H9 (cell line): ENCODE measurements at regions not wholly inside any gene's neighbourhood (a gene's known extent, or its start where the extent isn't known, plus 50 kb on each side); places are given as distances from the start of the nearest gene placed in this dataset.

ENCODE experiments used
- DNase-seq: peaks from one replicate; pipeline ENCODE4 v3.0.0-alpha.2; 2017
- H2AFZ ChIP-seq: one replicate; pipeline ENCODE4 v1.6.1; 2013; ENCODE audit warnings: mild to moderate bottlenecking, low read length, control low read depth, moderate library complexity
- H2AK5ac ChIP-seq: 2 replicates; pipeline ENCODE4 v1.6.1; 2013; ENCODE audit warnings: low read length, control low read depth, mixed read lengths; ENCODE audit not compliant: insufficient read length
- H2BK120ac ChIP-seq: one replicate; pipeline ENCODE4 v1.6.1; 2013; ENCODE audit warnings: low read depth, mild to moderate bottlenecking, low read length, control low read depth, inconsistent platforms; ENCODE audit not compliant: poor library complexity, severe bottlenecking
- H2BK12ac ChIP-seq: 2 replicates; pipeline ENCODE4 v1.6.1; 2013; ENCODE audit warnings: low read length, control low read depth, mixed read lengths, low read depth; ENCODE audit not compliant: insufficient read length
- H2BK15ac ChIP-seq: 2 replicates; pipeline ENCODE4 v1.6.1; 2013; ENCODE audit warnings: low read depth, low read length, control low read depth
- H2BK20ac ChIP-seq: one replicate; pipeline ENCODE4 v1.6.1; 2013; ENCODE audit warnings: low read depth, mild to moderate bottlenecking, low read length, control low read depth, inconsistent platforms; ENCODE audit not compliant: poor library complexity, severe bottlenecking
- H2BK5ac ChIP-seq: 2 replicates; pipeline ENCODE4 v1.6.1; 2013; ENCODE audit warnings: low read length, control low read depth, mixed read lengths; ENCODE audit not compliant: insufficient read length
- H3K14ac ChIP-seq: 2 replicates; pipeline ENCODE4 v1.6.1; 2013; ENCODE audit warnings: low read length, control low read depth; ENCODE audit not compliant: insufficient read depth
- H3K18ac ChIP-seq: 2 replicates; pipeline ENCODE4 v1.6.1; 2013; ENCODE audit warnings: low read depth, mild to moderate bottlenecking, mixed read lengths, low read length, control low read depth; ENCODE audit not compliant: insufficient read length
- H3K23ac ChIP-seq: 2 replicates; pipeline ENCODE4 v1.6.1; 2013; ENCODE audit warnings: low read length, control low read depth, mixed read lengths, low read depth; ENCODE audit not compliant: insufficient read length
- H3K23me2 ChIP-seq: 2 replicates; pipeline ENCODE4 v1.6.1; 2013; ENCODE audit warnings: low read depth, mild to moderate bottlenecking, mixed read lengths, low read length, control low read depth; ENCODE audit not compliant: insufficient read length, poor library complexity, severe bottlenecking
- H3K27ac ChIP-seq: 2 replicates; pipeline ENCODE4 v1.5.1; 2013; ENCODE audit warnings: low read length, control low read depth, mixed read lengths, low read depth; ENCODE audit not compliant: insufficient read length
- H3K27me3 ChIP-seq: 2 replicates; pipeline ENCODE4 v1.6.1; 2013; ENCODE audit warnings: low read length, control low read depth, inconsistent platforms; ENCODE audit not compliant: insufficient read depth
- H3K4ac ChIP-seq: 2 replicates; pipeline ENCODE4 v1.6.1; 2013; ENCODE audit warnings: low read depth, mild to moderate bottlenecking, control low read depth, inconsistent platforms, low read length, moderate library complexity
- H3K4me1 ChIP-seq: 2 replicates; pipeline ENCODE4 v1.6.1; 2013; ENCODE audit warnings: low read length, control low read depth, inconsistent platforms; ENCODE audit not compliant: insufficient read depth
- H3K4me2 ChIP-seq: 2 replicates; pipeline ENCODE4 v1.6.1; 2013; ENCODE audit warnings: low read length, control low read depth, mixed read lengths; ENCODE audit not compliant: insufficient read length, insufficient read depth
- H3K56ac ChIP-seq: 2 replicates; pipeline ENCODE4 v1.6.1; 2013; ENCODE audit warnings: low read depth, mild to moderate bottlenecking, mixed read lengths, low read length, control low read depth; ENCODE audit not compliant: insufficient read length
- H3K79me1 ChIP-seq: 2 replicates; pipeline ENCODE4 v1.6.1; 2013; ENCODE audit warnings: low read depth, mild to moderate bottlenecking, moderate library complexity, low read length, control low read depth, inconsistent platforms; ENCODE audit not compliant: insufficient read depth, poor library complexity, severe bottlenecking
- H3K79me2 ChIP-seq: 2 replicates; pipeline ENCODE4 v1.6.1; 2013; ENCODE audit warnings: low read length, control low read depth, inconsistent platforms; ENCODE audit not compliant: insufficient read depth
- H3K9ac ChIP-seq: 2 replicates; pipeline ENCODE4 v1.6.1; 2013; ENCODE audit warnings: low read length, control low read depth, mixed read lengths; ENCODE audit not compliant: insufficient read length; ENCODE audit errors: extremely low read depth
- H3K9me3 ChIP-seq: one replicate; pipeline ENCODE4 v1.6.1; 2013; ENCODE audit warnings: low read depth, low read length, inconsistent platforms; ENCODE audit not compliant: control insufficient read depth
- H3T11ph ChIP-seq: one replicate; pipeline ENCODE4 v1.6.1; 2013; ENCODE audit warnings: mild to moderate bottlenecking, low read length, control low read depth, inconsistent platforms
- H4K20me1 ChIP-seq: one replicate; pipeline ENCODE4 v1.6.1; 2013; ENCODE audit not compliant: control insufficient read depth, insufficient read length, insufficient read depth
- H4K5ac ChIP-seq: 2 replicates; pipeline ENCODE4 v1.6.1; 2013; ENCODE audit warnings: low read depth, mild to moderate bottlenecking, mixed read lengths, low read length, control low read depth; ENCODE audit not compliant: insufficient read length
- H4K8ac ChIP-seq: replicated peaks from 2 replicates; pipeline ENCODE4 v1.6.1; 2013; ENCODE audit warnings: low read length, control low read depth, mixed read lengths, low read depth; ENCODE audit not compliant: insufficient read length
- H4K91ac ChIP-seq: 2 replicates; pipeline ENCODE4 v1.6.1; 2013; ENCODE audit warnings: low read depth, mild to moderate bottlenecking, moderate library complexity, mixed read lengths, low read length, control low read depth; ENCODE audit not compliant: insufficient read length
- H3K27ac Mint-ChIP-seq, 3 experiments: 2 replicates in 2 of 3; 3 replicates in 1 of 3; pipeline ENCODE4 v1.8.0; 2020 to 2021; ENCODE audit warnings: mixed read lengths in 3 of 3, mild to moderate bottlenecking in 1 of 3, moderate library complexity in 1 of 3
- H3K27me3 Mint-ChIP-seq: 2 replicates; pipeline ENCODE4 v1.8.0; 2021; ENCODE audit warnings: low read depth, mild to moderate bottlenecking, moderate library complexity, mixed read lengths
- H3K36me3 Mint-ChIP-seq, 3 experiments: 2 replicates in 2 of 3; 3 replicates in 1 of 3; pipeline ENCODE4 v1.8.0; 2020 to 2021; ENCODE audit warnings: low read depth in 3 of 3, mixed read lengths in 3 of 3; ENCODE audit not compliant: insufficient read depth in 1 of 3
- H3K4me1 Mint-ChIP-seq, 2 experiments: 2 replicates each; pipeline ENCODE4 v1.8.0; 2020; ENCODE audit warnings: mixed read lengths in 2 of 2
- H3K4me3 Mint-ChIP-seq, 2 experiments: 2 replicates in 1 of 2; 3 replicates in 1 of 2; pipeline ENCODE4 v1.8.0; 2020 to 2021; ENCODE audit warnings: mild to moderate bottlenecking in 2 of 2, mixed read lengths in 2 of 2, moderate library complexity in 1 of 2
- H3K9me3 Mint-ChIP-seq, 2 experiments: 2 replicates in 1 of 2; 3 replicates in 1 of 2; pipeline ENCODE4 v1.8.0; 2020; ENCODE audit warnings: mild to moderate bottlenecking in 2 of 2, mixed read lengths in 2 of 2, moderate library complexity in 1 of 2
- CTCF ChIP-seq: fragments of 200-600 bp; sonication (generic); conservative IDR thresholded peaks from 3 replicates; pipeline ENCODE4 v1.8.0; 2021; ENCODE audit warnings: antibody characterized with exemption, mild to moderate bottlenecking
- WGBS: extraction: QIAGEN DNeasy Blood & Tissue Kit; methylation state at CpG from one replicate; pipeline ENCODE4 v1.1.7; 2013; ENCODE audit warnings: missing lambda C conversion rate, low lambda C conversion rate, mixed read lengths; ENCODE audit not compliant: insufficient read length; ENCODE audit errors: extremely low coverage; 5-methylcytosine and 5-hydroxymethylcytosine counted together

- Mint-ChIP-seq H3K27ac (no peak overlapping the region), H3K27me3 (peaks cover 27% of the 10 kb centered on the region), H3K36me3 (peaks cover 0 to 2% (median 0%) of the 10 kb centered on the region in 3 experiments; a peak in 2 of 7 replicates), H3K9me3 (peaks cover 4 to 13% of the 10 kb centered on the region in 2 experiments), H3K4me1 (peaks cover 3% of the 10 kb centered on the region in 2 experiments; a peak in 3 of 4 replicates), H3K4me3 (no peak overlapping the region)
- Histone ChIP-seq H2BK12ac (no peak overlapping the region), H3K23ac (no peak overlapping the region), H4K91ac (no peak overlapping the region), H2BK120ac (no peak overlapping the region), H3K9me3 (no peaks in the 10 kb centered on the region), H3K18ac (no peak overlapping the region), H3K79me1 (no peaks in the 10 kb centered on the region), H2AK5ac (no peak overlapping the region), H4K5ac (no peak overlapping the region), H3K9ac (no peak overlapping the region), H3K23me2 (no peaks in the 10 kb centered on the region), H3K27ac (no peak overlapping the region), H3K4me1 (no peaks in the 10 kb centered on the region), H2BK15ac (no peak overlapping the region), H3K4me2 (no peak overlapping the region), H3K4ac (no peak overlapping the region), H4K8ac (no peak overlapping the region), H3K14ac (no peak overlapping the region), H4K20me1 (no peaks in the 10 kb centered on the region), H3T11ph (no peak overlapping the region), H3K27me3 (no peaks in the 10 kb centered on the region), H3K56ac (no peak overlapping the region), H3K79me2 (no peaks in the 10 kb centered on the region), H2AFZ (no peak overlapping the region), H2BK20ac (no peak overlapping the region), H2BK5ac (no peak overlapping the region)
- DNase-seq: peak; percentile 3
- no peak for TF ChIP-seq CTCF
- WGBS: no CpG with 5 or more reads among the region's 8 CpGs
Measured at GRCh38 chr5:171600741-171601265, 181.4 kb downstream of the FGF18 start.
